NCI-H2107 (cell line): ENCODE measurements at regions not wholly inside any gene's neighbourhood (a gene's known extent, or its start where the extent isn't known, plus 50 kb on each side); places are given as distances from the start of the nearest gene placed in this dataset.

Experiments used
- DNase-seq: peaks from one replicate; lab custom pipeline; 2025; lab: John Stamatoyannopoulos, UW

GRCh38 chr6:167442796-167443680, 118.2 kb downstream of the TTLL2 start:
- no peak for DNase-seq

- no peak for DNase-seq
Measured at GRCh38 chr6:167444602-167445346, 119.9 kb downstream of the TTLL2 start.

GRCh38 chr6:167445568-167445967, 120.7 kb downstream of the TTLL2 start:
- no peak for DNase-seq

GRCh38 chr6:167446046-167446445, 121.2 kb downstream of the TTLL2 start:
- DNase-seq: no peak

GRCh38 chr6:167446971-167447370, 122.1 kb downstream of the TTLL2 start:
- DNase-seq: no peak

GRCh38 chr6:167448378-167448777, 123.5 kb downstream of the TTLL2 start:
- DNase-seq: no peak

- DNase-seq: no peak
Measured at GRCh38 chr6:167449094-167449861, 124.4 kb downstream of the TTLL2 start.

GRCh38 chr6:167450626-167451025, 125.7 kb downstream of the TTLL2 start:
- no peak for DNase-seq

GRCh38 chr6:167452338-167453081, 127.6 kb downstream of the TTLL2 start:
- DNase-seq: no peak

- no peak for DNase-seq
Measured at GRCh38 chr6:167453082-167453446, 128.2 kb downstream of the TTLL2 start.

- DNase-seq: no peak
Measured at GRCh38 chr6:167454003-167454402, 129.1 kb downstream of the TTLL2 start.

- no peak for DNase-seq
Measured at GRCh38 chr6:167455371-167455770, 130.5 kb downstream of the TTLL2 start.

- no peak for DNase-seq
Measured at GRCh38 chr6:167462514-167463312, 137.8 kb downstream of the TTLL2 start.

GRCh38 chr6:167464177-167464576, 139.3 kb downstream of the TTLL2 start:
- DNase-seq: no peak

- DNase-seq: no peak
Measured at GRCh38 chr6:167465482-167465881, 140.6 kb downstream of the TTLL2 start.

- DNase-seq: no peak
Measured at GRCh38 chr6:167467282-167467681, 142.4 kb downstream of the TTLL2 start.

- DNase-seq: no peak
Measured at GRCh38 chr6:167467793-167468431, 143.0 kb downstream of the TTLL2 start.

- DNase-seq: no peak
Measured at GRCh38 chr6:167469101-167469500, 144.2 kb downstream of the TTLL2 start.

GRCh38 chr6:167469672-167470071, 144.8 kb downstream of the TTLL2 start:
- no peak for DNase-seq

- no peak for DNase-seq
Measured at GRCh38 chr6:167470101-167470835, 145.4 kb downstream of the TTLL2 start.
